Prostate gland (tissue), 2 donors: ENCODE measurements at regions not wholly inside any gene's neighbourhood (a gene's known extent, or its start where the extent isn't known, plus 50 kb on each side); places are given as distances from the start of the nearest gene placed in this dataset.

Source experiments
- DNase-seq: peaks from one replicate; pipeline ENCODE4 v3.0.0-alpha.2; 2019; ENCODE audit warnings: low spot score
- H3K27ac ChIP-seq, 2 donors: fragments of 200-600 bp; sonication (generic); 2 replicates each; pipeline ENCODE4 v1.5.1; 2017 to 2019
- H3K27me3 ChIP-seq: fragments of 200-600 bp; sonication (generic); replicated peaks from 2 replicates; pipeline ENCODE4 v1.5.1; 2019; ENCODE audit not compliant: insufficient read depth
- H3K36me3 ChIP-seq, 2 donors: fragments of 200-600 bp; sonication (generic); 1 replicate in 1 of 2; 2 replicates in 1 of 2; pipeline versions ENCODE4 v1.5.1 to v1.8.1; 2017 to 2019
- H3K4me1 ChIP-seq: fragments of 200-600 bp; sonication (generic); replicated peaks from 2 replicates; pipeline ENCODE4 v1.5.1; 2019
- H3K4me3 ChIP-seq, 2 donors: fragments of 200-600 bp; sonication (generic); 2 replicates each; pipeline ENCODE4 v1.5.1; 2017 to 2019
- H3K9me3 ChIP-seq: fragments of 200-600 bp; sonication (generic); 2 replicates; pipeline ENCODE4 v1.5.1; 2017
- POLR2A ChIP-seq: fragments of 450-650 bp; IDR thresholded peaks from one replicate; pipeline ENCODE4 v1.6.1; 2016; ENCODE audit warnings: antibody characterized with exemption, mild to moderate bottlenecking
- POLR2AphosphoS5 ChIP-seq: sonication (generic); formaldehyde crosslinking; IDR thresholded peaks from one replicate; pipeline ENCODE4 v1.6.1; 2017; ENCODE audit warnings: antibody characterized with exemption
- WGBS: methylation state at CpG from one replicate; pipeline ENCODE4 v1.1.5; 2018; 5-methylcytosine and 5-hydroxymethylcytosine counted together
- intact Hi-C: fragments of 100-400 bp; cut with DNase I; formaldehyde crosslinking; loops from one replicate; pipeline ENCODE4 v1.14.2; 2022
- TF ChIP-seq, protein P1 (sequence below), 4 experiments: fragments of 200-600 bp in 2 of 4; fragments of 450-650 bp in 2 of 4; sonication (generic) in 2 of 4; IDR thresholded peaks; 1 replicate in 3 of 4; 2 replicates in 1 of 4; pipeline ENCODE4 v1.5.1; 2016 to 2019; ENCODE audit warnings: antibody characterized with exemption in 4 of 4, mild to moderate bottlenecking in 2 of 4, moderate library complexity in 2 of 4

- no peaks in the 10 kb centered on the region for H3K4me1 ChIP-seq
- H3K36me3 ChIP-seq = no peaks in the 10 kb centered on the region
- H3K27me3 ChIP-seq = no peaks in the 10 kb centered on the region
- H3K4me3 ChIP-seq = no peak overlapping the region
- no peak overlapping the region for H3K27ac ChIP-seq
- intact Hi-C loops = no loop called here
- no peaks in the 10 kb centered on the region for H3K9me3 ChIP-seq
- DNase-seq = no peak
- WGBS = 79% methylated on average over 6 of the region's 6 CpGs
- TF ChIP-seq, protein P1, sequence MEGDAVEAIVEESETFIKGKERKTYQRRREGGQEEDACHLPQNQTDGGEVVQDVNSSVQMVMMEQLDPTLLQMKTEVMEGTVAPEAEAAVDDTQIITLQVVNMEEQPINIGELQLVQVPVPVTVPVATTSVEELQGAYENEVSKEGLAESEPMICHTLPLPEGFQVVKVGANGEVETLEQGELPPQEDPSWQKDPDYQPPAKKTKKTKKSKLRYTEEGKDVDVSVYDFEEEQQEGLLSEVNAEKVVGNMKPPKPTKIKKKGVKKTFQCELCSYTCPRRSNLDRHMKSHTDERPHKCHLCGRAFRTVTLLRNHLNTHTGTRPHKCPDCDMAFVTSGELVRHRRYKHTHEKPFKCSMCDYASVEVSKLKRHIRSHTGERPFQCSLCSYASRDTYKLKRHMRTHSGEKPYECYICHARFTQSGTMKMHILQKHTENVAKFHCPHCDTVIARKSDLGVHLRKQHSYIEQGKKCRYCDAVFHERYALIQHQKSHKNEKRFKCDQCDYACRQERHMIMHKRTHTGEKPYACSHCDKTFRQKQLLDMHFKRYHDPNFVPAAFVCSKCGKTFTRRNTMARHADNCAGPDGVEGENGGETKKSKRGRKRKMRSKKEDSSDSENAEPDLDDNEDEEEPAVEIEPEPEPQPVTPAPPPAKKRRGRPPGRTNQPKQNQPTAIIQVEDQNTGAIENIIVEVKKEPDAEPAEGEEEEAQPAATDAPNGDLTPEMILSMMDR (IDR thresholded peaks at IDR 0.05) = no peak
- no peak for TF ChIP-seq POLR2A
Observed at GRCh38 chr10:84850826-84851225, 522.4 kb downstream of the CCSER2 start.

GRCh38 chr10:84854439-84854838 lies 526.0 kb downstream of the CCSER2 start:
- Histone ChIP-seq H3K4me1 (no peaks in the 10 kb centered on the region), H3K9me3 (no peaks in the 10 kb centered on the region), H3K4me3 (no peak overlapping the region), H3K36me3 (no peaks in the 10 kb centered on the region), H3K27ac (no peak overlapping the region), H3K27me3 (no peaks in the 10 kb centered on the region)
- 76% methylated on average over 3 of the region's 3 CpGs for WGBS
- DNase-seq = no peak
- intact Hi-C loops = no loop called here
- TF ChIP-seq, protein P1 (IDR thresholded peaks at IDR 0.05) = no peak
- no peak for TF ChIP-seq POLR2A
- TF ChIP-seq POLR2AphosphoS5 = no peak

DNA sequence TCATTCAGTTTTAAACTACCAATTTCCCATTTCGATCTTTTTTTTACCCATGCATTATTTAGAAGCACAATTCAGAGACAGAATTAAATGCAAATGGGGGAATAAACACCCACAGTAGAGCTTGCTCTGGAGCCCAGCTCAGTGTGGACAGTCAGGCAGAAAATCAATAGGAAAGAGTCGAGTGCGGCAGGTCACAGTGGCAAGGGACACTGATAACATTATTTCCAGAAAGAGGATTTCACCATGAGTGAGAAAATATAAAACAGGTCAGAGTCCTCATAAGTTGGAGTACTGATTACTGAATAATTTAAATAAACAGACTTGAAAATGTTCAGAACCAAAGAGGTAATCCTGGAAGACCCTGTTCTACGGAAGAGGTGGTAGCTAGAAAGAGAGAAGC lies 532.5 kb downstream of the CCSER2 start:
- TF ChIP-seq POLR2A (no peak), POLR2AphosphoS5 (no peak)
- TF ChIP-seq, protein P1 (IDR thresholded peaks at IDR 0.05) = no peak
- DNase-seq = no peak
- intact Hi-C loops = no loop called here

GRCh38 chr10:84862551-84862950 lies 534.2 kb downstream of the CCSER2 start:
- 85% methylated on average over 1 of the region's 1 CpG for WGBS
- TF ChIP-seq, protein P1 (IDR thresholded peaks at IDR 0.05) = no peak
- TF ChIP-seq POLR2A = no peak
- TF ChIP-seq POLR2AphosphoS5 = no peak
- no peak overlapping the region for H3K27ac ChIP-seq
- no peaks in the 10 kb centered on the region for H3K4me1 ChIP-seq
- no peak for DNase-seq
- H3K9me3 ChIP-seq = no peaks in the 10 kb centered on the region
- H3K27me3 ChIP-seq = no peaks in the 10 kb centered on the region
- intact Hi-C loops = no loop called here
- H3K4me3 ChIP-seq = no peak overlapping the region
- no peaks in the 10 kb centered on the region for H3K36me3 ChIP-seq

More for the DNA sequence above, 532.5 kb downstream of the CCSER2 start:
- Histone ChIP-seq H3K9me3 (no peaks in the 10 kb centered on the region), H3K4me1 (no peaks in the 10 kb centered on the region), H3K27ac (no peak overlapping the region), H3K4me3 (no peak overlapping the region), H3K27me3 (no peaks in the 10 kb centered on the region), H3K36me3 (no peaks in the 10 kb centered on the region)
- 94% methylated on average over 4 of the region's 4 CpGs for WGBS

GRCh38 chr10:84863675-84864074 lies 535.3 kb downstream of the CCSER2 start:
- no peaks in the 10 kb centered on the region for H3K9me3 ChIP-seq
- intact Hi-C loops = no loop called here
- WGBS = 77% methylated on average over 2 of the region's 2 CpGs
- no peaks in the 10 kb centered on the region for H3K27me3 ChIP-seq
- no peak for DNase-seq
- H3K36me3 ChIP-seq = no peaks in the 10 kb centered on the region
- H3K4me1 ChIP-seq = no peaks in the 10 kb centered on the region
- H3K4me3 ChIP-seq = no peak overlapping the region
- TF ChIP-seq, protein P1 (IDR thresholded peaks at IDR 0.05) = no peak
- TF ChIP-seq POLR2A (no peak), POLR2AphosphoS5 (no peak)
- H3K27ac ChIP-seq = no peak overlapping the region
